A673 (cell line): ENCODE measurements at regions not wholly inside any gene's neighbourhood (a gene's known extent, or its start where the extent isn't known, plus 50 kb on each side); places are given as distances from the start of the nearest gene placed in this dataset.

Experiments used
- CTCF ChIP-seq: fragments of 300-800, 200-600 bp; sonication (generic); conservative IDR thresholded peaks from 2 replicates; pipeline ENCODE4 v1.5.1; 2017; ENCODE audit warnings: low read depth, mild to moderate bottlenecking, antibody characterized with exemption, low read length, moderate library complexity, mixed read lengths
- EZH2 ChIP-seq: fragments of 200-600 bp; sonication (generic); IDR thresholded peaks from 2 replicates; pipeline ENCODE4 v1.6.1; 2017; ENCODE audit warnings: borderline replicate concordance, low read depth, mild to moderate bottlenecking, mixed read lengths, antibody characterized with exemption, low read length; ENCODE audit not compliant: poor library complexity, severe bottlenecking

- TF ChIP-seq EZH2 (no peak), CTCF (peak; percentile 40)
Measured at GRCh38 chr16:48831076-48831722, 221.2 kb upstream of the N4BP1 start.
